ENCODE measurements at regions not wholly inside any gene's neighbourhood (a gene's known extent, or its start where the extent isn't known, plus 50 kb on each side); places are given as distances from the start of the nearest gene placed in this dataset.

DNA sequence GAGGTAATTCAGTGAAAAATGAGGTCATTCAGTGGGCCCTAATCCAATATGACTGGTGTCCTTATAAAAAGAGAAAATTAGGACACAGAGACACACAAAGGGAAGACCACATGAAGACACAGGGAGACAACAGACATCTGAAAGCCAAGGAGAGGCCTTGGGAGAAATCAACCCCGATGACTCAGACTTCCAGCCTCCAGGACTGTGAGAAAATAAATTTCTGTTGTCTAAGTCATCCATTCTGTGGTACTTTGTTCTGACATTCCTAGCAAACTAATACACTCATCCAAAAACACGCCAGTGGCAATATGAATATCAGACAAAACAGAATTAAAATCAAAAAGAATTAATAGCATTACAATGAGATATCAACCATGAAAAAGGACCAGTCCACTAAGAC, 303.7 kb downstream of the SS18 start:
- Histone ChIP-seq H3K4me1 (no peaks in the 10 kb centered on the region), H3K9me3 (no peaks in the 10 kb centered on the region), H3K4me3 (ENCODE audit: low read depth, low read length) (no peak overlapping the region), H3K27me3 (replicated peaks; ENCODE audit: control insufficient read depth, insufficient read depth, low read length) (no peaks in the 10 kb centered on the region), H3K36me3 (ENCODE audit: control insufficient read depth, insufficient read depth, low read length) (no peaks in the 10 kb centered on the region)
- Mint-ChIP-seq H3K27me3 (ENCODE audit: insufficient read depth, unreplicated experiment) (peaks cover 7% of the 10 kb centered on the region), H3K4me1 (ENCODE audit: low read depth, unreplicated experiment) (no peaks in the 10 kb centered on the region), H3K36me3 (ENCODE audit: insufficient read depth, unreplicated experiment) (no peaks in the 10 kb centered on the region), H3K27ac (ENCODE audit: unreplicated experiment) (no peak overlapping the region), H3K9me3 (ENCODE audit: unreplicated experiment) (no peaks in the 10 kb centered on the region), H3K4me3 (ENCODE audit: unreplicated experiment) (no peak overlapping the region)
- no peak for DNase-seq
- ChIA-PET POLR2A (no interaction called here), CTCF (no interaction called here)
- intact Hi-C loops (cut with micrococcal nuclease; ENCODE audit: unreplicated experiment) = no loop called here
- TF ChIP-seq, protein P1, sequence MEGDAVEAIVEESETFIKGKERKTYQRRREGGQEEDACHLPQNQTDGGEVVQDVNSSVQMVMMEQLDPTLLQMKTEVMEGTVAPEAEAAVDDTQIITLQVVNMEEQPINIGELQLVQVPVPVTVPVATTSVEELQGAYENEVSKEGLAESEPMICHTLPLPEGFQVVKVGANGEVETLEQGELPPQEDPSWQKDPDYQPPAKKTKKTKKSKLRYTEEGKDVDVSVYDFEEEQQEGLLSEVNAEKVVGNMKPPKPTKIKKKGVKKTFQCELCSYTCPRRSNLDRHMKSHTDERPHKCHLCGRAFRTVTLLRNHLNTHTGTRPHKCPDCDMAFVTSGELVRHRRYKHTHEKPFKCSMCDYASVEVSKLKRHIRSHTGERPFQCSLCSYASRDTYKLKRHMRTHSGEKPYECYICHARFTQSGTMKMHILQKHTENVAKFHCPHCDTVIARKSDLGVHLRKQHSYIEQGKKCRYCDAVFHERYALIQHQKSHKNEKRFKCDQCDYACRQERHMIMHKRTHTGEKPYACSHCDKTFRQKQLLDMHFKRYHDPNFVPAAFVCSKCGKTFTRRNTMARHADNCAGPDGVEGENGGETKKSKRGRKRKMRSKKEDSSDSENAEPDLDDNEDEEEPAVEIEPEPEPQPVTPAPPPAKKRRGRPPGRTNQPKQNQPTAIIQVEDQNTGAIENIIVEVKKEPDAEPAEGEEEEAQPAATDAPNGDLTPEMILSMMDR (IDR thresholded peaks at IDR 0.05; ENCODE audit: insufficient read depth in 1 of 2, low read depth in 1 of 2, low read length in 1 of 2, severe bottlenecking in 1 of 2, unreplicated experiment in 1 of 2) = no peak
- no TSS peak for BruUV-seq (replicated peaks)

GRCh38 chr18:25780105-25780504, 310.3 kb downstream of the SS18 start:
- H3K27me3 Mint-ChIP-seq (ENCODE audit: insufficient read depth, unreplicated experiment) = no peaks in the 10 kb centered on the region
- ChIA-PET POLR2A (no interaction called here), CTCF (no interaction called here)
- H3K9me3 ChIP-seq = no peaks in the 10 kb centered on the region
- DNase-seq = no peak
- H3K4me1 ChIP-seq = no peaks in the 10 kb centered on the region
- no peaks in the 10 kb centered on the region for H3K4me1 Mint-ChIP-seq (ENCODE audit: low read depth, unreplicated experiment)
- intact Hi-C loops (cut with micrococcal nuclease; ENCODE audit: unreplicated experiment) = no loop called here
- no peaks in the 10 kb centered on the region for H3K36me3 Mint-ChIP-seq (ENCODE audit: insufficient read depth, unreplicated experiment)
- H3K4me3 ChIP-seq (ENCODE audit: low read depth, low read length) = no peak overlapping the region
- no peak overlapping the region for H3K4me3 Mint-ChIP-seq (ENCODE audit: unreplicated experiment)
- H3K9me3 Mint-ChIP-seq (ENCODE audit: unreplicated experiment) = no peaks in the 10 kb centered on the region
- no peak overlapping the region for H3K27ac Mint-ChIP-seq (ENCODE audit: unreplicated experiment)
- BruUV-seq (replicated peaks) = no TSS peak
- no peaks in the 10 kb centered on the region for H3K36me3 ChIP-seq (ENCODE audit: control insufficient read depth, insufficient read depth, low read length)
- TF ChIP-seq, protein P1 (IDR thresholded peaks at IDR 0.05; ENCODE audit: insufficient read depth in 1 of 2, low read depth in 1 of 2, low read length in 1 of 2, severe bottlenecking in 1 of 2, unreplicated experiment in 1 of 2) = no peak
- H3K27me3 ChIP-seq (replicated peaks; ENCODE audit: control insufficient read depth, insufficient read depth, low read length) = no peaks in the 10 kb centered on the region

DNA sequence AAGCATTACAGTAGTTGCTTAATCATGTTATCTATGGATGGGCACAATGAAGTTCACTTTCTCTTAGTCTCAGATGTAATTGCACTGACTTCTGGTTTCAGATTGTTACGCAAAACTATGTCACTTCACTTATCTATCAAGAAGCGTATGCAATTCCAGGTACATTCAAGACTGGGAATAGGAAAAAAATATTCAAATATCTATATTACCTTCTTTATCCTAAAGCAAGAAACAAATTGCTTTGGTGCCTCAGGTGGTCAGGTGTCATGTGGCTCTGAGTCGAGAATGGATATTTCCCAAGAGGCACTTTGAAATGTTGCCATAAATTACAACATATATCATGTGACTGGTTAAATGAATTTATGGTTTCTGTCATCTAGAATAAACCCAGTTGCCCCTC, 318.6 kb downstream of the SS18 start:
- Histone ChIP-seq H3K27me3 (replicated peaks; ENCODE audit: control insufficient read depth, insufficient read depth, low read length) (no peaks in the 10 kb centered on the region), H3K4me3 (ENCODE audit: low read depth, low read length) (no peak overlapping the region), H3K36me3 (ENCODE audit: control insufficient read depth, insufficient read depth, low read length) (no peaks in the 10 kb centered on the region), H3K9me3 (no peaks in the 10 kb centered on the region), H3K4me1 (no peaks in the 10 kb centered on the region)
- intact Hi-C loops (cut with micrococcal nuclease; ENCODE audit: unreplicated experiment) = no loop called here
- no peak for DNase-seq
- Mint-ChIP-seq H3K4me3 (ENCODE audit: unreplicated experiment) (no peak overlapping the region), H3K27me3 (ENCODE audit: insufficient read depth, unreplicated experiment) (peaks cover 4% of the 10 kb centered on the region), H3K27ac (ENCODE audit: unreplicated experiment) (no peak overlapping the region), H3K36me3 (ENCODE audit: insufficient read depth, unreplicated experiment) (no peaks in the 10 kb centered on the region), H3K9me3 (ENCODE audit: unreplicated experiment) (no peaks in the 10 kb centered on the region), H3K4me1 (ENCODE audit: low read depth, unreplicated experiment) (no peaks in the 10 kb centered on the region)
- ChIA-PET POLR2A (no interaction called here), CTCF (no interaction called here)
- TF ChIP-seq, protein P1 (IDR thresholded peaks at IDR 0.05; ENCODE audit: insufficient read depth in 1 of 2, low read depth in 1 of 2, low read length in 1 of 2, severe bottlenecking in 1 of 2, unreplicated experiment in 1 of 2) = no peak
- no TSS peak for BruUV-seq (replicated peaks)
